Right lobe of liver (tissue), 4 donors: ENCODE measurements at regions not wholly inside any gene's neighbourhood (a gene's known extent, or its start where the extent isn't known, plus 50 kb on each side); places are given as distances from the start of the nearest gene placed in this dataset.

Experiments
- POLR2A ChIP-seq: fragments of 450-650 bp; IDR thresholded peaks from one replicate; pipeline ENCODE4 v1.6.1; 2017; ENCODE audit warnings: antibody characterized with exemption, mild to moderate bottlenecking
- TF ChIP-seq, protein P1 (sequence below), 4 donors: fragments of 200-600 bp in 3 of 4; fragments of 450-650 bp in 1 of 4; IDR thresholded peaks; one replicate each; pipeline versions ENCODE4 v1.5.1 to v1.8.0; 2016 to 2022; ENCODE audit warnings: antibody characterized with exemption in 4 of 4, mild to moderate bottlenecking in 2 of 4
- donor health status: DM: no; HTN: no; CAD: no.
- donor health status: DM: no; HTN: no; CAD: no.
- donor health status: DM: no; HTN: yes; CAD: no.

DNA sequence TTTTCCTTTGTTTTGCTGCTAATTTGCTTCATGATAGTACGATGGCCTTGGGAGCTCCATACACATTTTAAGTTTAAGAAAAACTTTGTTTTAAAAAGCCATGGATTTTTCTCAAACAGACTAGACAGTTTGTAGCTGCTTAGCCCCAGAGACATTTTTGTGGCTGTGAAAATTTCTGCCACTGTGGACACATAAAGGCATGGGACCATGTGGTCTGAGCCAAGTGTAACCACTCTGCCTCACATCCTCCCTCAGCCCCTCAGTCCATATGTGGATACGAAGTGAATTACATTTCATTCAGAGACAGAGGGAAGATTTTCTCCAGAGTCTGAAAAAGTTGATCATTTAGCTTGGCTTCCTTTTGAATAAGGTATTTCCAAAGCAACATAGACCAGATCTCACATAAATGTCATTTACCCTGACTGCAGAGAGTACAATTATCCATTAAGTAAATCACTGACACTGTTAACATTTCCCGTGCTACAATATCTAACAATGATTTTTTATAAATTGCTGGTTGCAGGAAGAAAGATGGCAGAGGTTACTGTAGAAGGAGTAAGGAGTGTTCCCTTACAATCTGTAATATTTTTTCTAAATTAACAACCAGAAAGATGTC lies 87.4 kb downstream of the GJA1 start:
- TF ChIP-seq, protein P1, sequence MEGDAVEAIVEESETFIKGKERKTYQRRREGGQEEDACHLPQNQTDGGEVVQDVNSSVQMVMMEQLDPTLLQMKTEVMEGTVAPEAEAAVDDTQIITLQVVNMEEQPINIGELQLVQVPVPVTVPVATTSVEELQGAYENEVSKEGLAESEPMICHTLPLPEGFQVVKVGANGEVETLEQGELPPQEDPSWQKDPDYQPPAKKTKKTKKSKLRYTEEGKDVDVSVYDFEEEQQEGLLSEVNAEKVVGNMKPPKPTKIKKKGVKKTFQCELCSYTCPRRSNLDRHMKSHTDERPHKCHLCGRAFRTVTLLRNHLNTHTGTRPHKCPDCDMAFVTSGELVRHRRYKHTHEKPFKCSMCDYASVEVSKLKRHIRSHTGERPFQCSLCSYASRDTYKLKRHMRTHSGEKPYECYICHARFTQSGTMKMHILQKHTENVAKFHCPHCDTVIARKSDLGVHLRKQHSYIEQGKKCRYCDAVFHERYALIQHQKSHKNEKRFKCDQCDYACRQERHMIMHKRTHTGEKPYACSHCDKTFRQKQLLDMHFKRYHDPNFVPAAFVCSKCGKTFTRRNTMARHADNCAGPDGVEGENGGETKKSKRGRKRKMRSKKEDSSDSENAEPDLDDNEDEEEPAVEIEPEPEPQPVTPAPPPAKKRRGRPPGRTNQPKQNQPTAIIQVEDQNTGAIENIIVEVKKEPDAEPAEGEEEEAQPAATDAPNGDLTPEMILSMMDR (IDR thresholded peaks at IDR 0.05) = no peak
- no peak for TF ChIP-seq POLR2A
